Osteocyte (in vitro differentiated cells): ENCODE measurements at regions not wholly inside any gene's neighbourhood (a gene's known extent, or its start where the extent isn't known, plus 50 kb on each side); places are given as distances from the start of the nearest gene placed in this dataset.

Source experiments
- DNase-seq: peaks from one replicate; pipeline ENCODE4 v3.0.0; 2021; ENCODE audit warnings: mixed read lengths; ENCODE audit not compliant: unreplicated experiment; ENCODE audit errors: extremely low spot score
- H3K27ac Mint-ChIP-seq: one replicate; pipeline ENCODE4 v1.8.0; 2021; ENCODE audit warnings: mild to moderate bottlenecking, mixed read lengths; ENCODE audit not compliant: unreplicated experiment
- H3K27me3 Mint-ChIP-seq: one replicate; pipeline ENCODE4 v1.8.0; 2021; ENCODE audit warnings: mixed read lengths; ENCODE audit not compliant: unreplicated experiment
- H3K36me3 Mint-ChIP-seq: one replicate; pipeline ENCODE4 v1.8.0; 2021; ENCODE audit warnings: mixed read lengths; ENCODE audit not compliant: unreplicated experiment
- H3K4me1 Mint-ChIP-seq: one replicate; pipeline ENCODE4 v1.8.0; 2021; ENCODE audit warnings: mixed read lengths; ENCODE audit not compliant: unreplicated experiment
- H3K4me3 Mint-ChIP-seq: one replicate; pipeline ENCODE4 v1.8.0; 2021; ENCODE audit warnings: mild to moderate bottlenecking, moderate library complexity, mixed read lengths; ENCODE audit not compliant: unreplicated experiment
- H3K9me3 Mint-ChIP-seq: one replicate; pipeline ENCODE4 v1.8.0; 2021; ENCODE audit warnings: mixed read lengths; ENCODE audit not compliant: unreplicated experiment
- CTCF ChIP-seq: fragments of 200-600 bp; sonication (generic); IDR thresholded peaks from 2 replicates; pipeline ENCODE4 v1.5.0; 2021; ENCODE audit warnings: antibody characterized with exemption, mild to moderate bottlenecking, moderate library complexity

GRCh38 chr5:164540174-164540573 is 1034.8 kb downstream of the MAT2B start:
- H3K4me1 Mint-ChIP-seq: no peaks in the 10 kb centered on the region
- no peaks in the 10 kb centered on the region for H3K27me3 Mint-ChIP-seq
- no peak for DNase-seq
- H3K4me3 Mint-ChIP-seq: no peak overlapping the region
- no peak for TF ChIP-seq CTCF
- no peak overlapping the region for H3K27ac Mint-ChIP-seq
- peaks cover 5% of the 10 kb centered on the region for H3K9me3 Mint-ChIP-seq
- H3K36me3 Mint-ChIP-seq: no peaks in the 10 kb centered on the region

GRCh38 chr5:164545507-164545906 is 1040.1 kb downstream of the MAT2B start:
- no peak for TF ChIP-seq CTCF
- Mint-ChIP-seq H3K4me3 (no peak overlapping the region), H3K9me3 (peaks cover 13% of the 10 kb centered on the region), H3K36me3 (no peaks in the 10 kb centered on the region), H3K4me1 (no peaks in the 10 kb centered on the region), H3K27me3 (no peaks in the 10 kb centered on the region), H3K27ac (no peak overlapping the region)
- no peak for DNase-seq

- Mint-ChIP-seq H3K27ac (no peak overlapping the region), H3K27me3 (no peaks in the 10 kb centered on the region), H3K4me1 (no peaks in the 10 kb centered on the region), H3K36me3 (no peaks in the 10 kb centered on the region), H3K4me3 (no peak overlapping the region), H3K9me3 (peaks cover 4% of the 10 kb centered on the region)
- no peak for TF ChIP-seq CTCF
- no peak for DNase-seq
These were observed 1048.4 kb downstream of the MAT2B start for GRCh38 chr5:164553851-164554250.

GRCh38 chr5:164555809-164556208 is 1050.4 kb downstream of the MAT2B start:
- Mint-ChIP-seq H3K4me3 (no peak overlapping the region), H3K27ac (no peak overlapping the region), H3K9me3 (no peaks in the 10 kb centered on the region), H3K4me1 (no peaks in the 10 kb centered on the region), H3K36me3 (no peaks in the 10 kb centered on the region), H3K27me3 (no peaks in the 10 kb centered on the region)
- no peak for DNase-seq
- TF ChIP-seq CTCF: no peak

- Mint-ChIP-seq H3K27ac (no peak overlapping the region), H3K9me3 (no peaks in the 10 kb centered on the region), H3K4me1 (no peaks in the 10 kb centered on the region), H3K36me3 (no peaks in the 10 kb centered on the region), H3K4me3 (no peak overlapping the region), H3K27me3 (no peaks in the 10 kb centered on the region)
- no peak for TF ChIP-seq CTCF
- DNase-seq: no peak
These were observed 1054.8 kb downstream of the MAT2B start for GRCh38 chr5:164560216-164560615.
